Loucy (cell line): ENCODE measurements at regions not wholly inside any gene's neighbourhood (a gene's known extent, or its start where the extent isn't known, plus 50 kb on each side); places are given as distances from the start of the nearest gene placed in this dataset.

Experiments used
- H2AFZ ChIP-seq: fragments of 200-600 bp; sonication (generic); 2 replicates; pipeline ENCODE4 v1.6.0; 2016; ENCODE audit warnings: antibody characterized with exemption, mild to moderate bottlenecking, low read length, moderate library complexity
- H3F3A ChIP-seq: fragments of 200-600 bp; 2 replicates; pipeline ENCODE4 v1.6.0; 2016; ENCODE audit warnings: antibody characterized with exemption, low read depth, mild to moderate bottlenecking
- H3K27me3 ChIP-seq: fragments of 200-600 bp; sonication (generic); 2 replicates; pipeline ENCODE4 v1.6.1; 2014; ENCODE audit warnings: low read length, mild to moderate bottlenecking; ENCODE audit not compliant: insufficient read depth, poor library complexity, severe bottlenecking
- H3K36me3 ChIP-seq: fragments of 200-600 bp; sonication (generic); 2 replicates; pipeline ENCODE4 v1.6.1; 2016; ENCODE audit warnings: low read length; ENCODE audit not compliant: insufficient read depth
- H3K4me1 ChIP-seq: fragments of 200-600 bp; sonication (generic); 2 replicates; pipeline ENCODE4 v1.5.1; 2014; ENCODE audit warnings: low read length, mild to moderate bottlenecking; ENCODE audit not compliant: insufficient read depth, poor library complexity, severe bottlenecking
- H3K4me2 ChIP-seq: fragments of 200-600 bp; sonication (generic); 2 replicates; pipeline ENCODE4 v1.6.0; 2014; ENCODE audit warnings: antibody characterized with exemption, low read length, low read depth, mild to moderate bottlenecking; ENCODE audit not compliant: poor library complexity, severe bottlenecking
- H3K4me3 ChIP-seq: fragments of 200-600 bp; sonication (generic); 2 replicates; pipeline ENCODE4 v1.5.1; 2014; ENCODE audit warnings: low read length, mild to moderate bottlenecking, mixed read lengths; ENCODE audit not compliant: poor library complexity, severe bottlenecking
- H3K79me2 ChIP-seq: fragments of 200-600 bp; sonication (generic); 2 replicates; pipeline ENCODE4 v1.6.1; 2014; ENCODE audit warnings: low read length; ENCODE audit not compliant: insufficient read depth
- H3K9ac ChIP-seq: fragments of 200-600 bp; sonication (generic); 2 replicates; pipeline ENCODE4 v1.6.0; 2014; ENCODE audit warnings: mild to moderate bottlenecking, low read depth, low read length, moderate library complexity; ENCODE audit not compliant: poor library complexity, severe bottlenecking
- H3K9me2 ChIP-seq: fragments of 200-600 bp; sonication (generic); replicated peaks from 2 replicates; pipeline ENCODE4 v1.6.1; 2016; ENCODE audit warnings: low read depth, low read length, mixed read lengths
- H3K9me3 ChIP-seq: fragments of 200-600 bp; sonication (generic); 2 replicates; pipeline ENCODE4 v1.6.1; 2014; ENCODE audit warnings: mild to moderate bottlenecking, antibody characterized with exemption, low read length, low read depth; ENCODE audit not compliant: insufficient read depth
- H4K20me1 ChIP-seq: fragments of 200-600 bp; sonication (generic); 2 replicates; pipeline ENCODE4 v1.6.0; 2014; ENCODE audit warnings: antibody characterized with exemption, low read length, mild to moderate bottlenecking; ENCODE audit not compliant: insufficient read depth, poor library complexity, severe bottlenecking
- CTCF ChIP-seq: fragments of 200-600 bp; sonication (generic); conservative IDR thresholded peaks from 2 replicates; pipeline ENCODE4 v1.5.1; 2014; ENCODE audit warnings: mild to moderate bottlenecking, antibody characterized with exemption, low read length
- EZH2phosphoT487 ChIP-seq: fragments of 200-600 bp; IDR thresholded peaks from 2 replicates; pipeline ENCODE4 v1.6.1; 2018; ENCODE audit warnings: antibody characterized with exemption, mild to moderate bottlenecking, moderate library complexity, borderline replicate concordance

- no peak overlapping the region for H3K4me3 ChIP-seq
- H3K4me1 ChIP-seq, result no peaks in the 10 kb centered on the region
- no peaks in the 10 kb centered on the region for H3K9me3 ChIP-seq
- H2AFZ ChIP-seq, result no peak overlapping the region
- no peaks in the 10 kb centered on the region for H3F3A ChIP-seq
- no peak for TF ChIP-seq CTCF
- TF ChIP-seq EZH2phosphoT487, result no peak
- H3K9ac ChIP-seq, result no peak overlapping the region
- no peaks in the 10 kb centered on the region for H3K9me2 ChIP-seq
- no peaks in the 10 kb centered on the region for H3K79me2 ChIP-seq
- no peaks in the 10 kb centered on the region for H3K27me3 ChIP-seq
- no peak overlapping the region for H3K4me2 ChIP-seq
- H3K36me3 ChIP-seq, result no peaks in the 10 kb centered on the region
- no peaks in the 10 kb centered on the region for H4K20me1 ChIP-seq
These were observed 836.5 kb downstream of the NTRK3 start for GRCh38 chr15:87420017-87420416.

- Histone ChIP-seq H3K4me2 (no peak overlapping the region), H3K36me3 (no peaks in the 10 kb centered on the region), H3K4me3 (no peak overlapping the region), H3K9me3 (no peaks in the 10 kb centered on the region), H3K9me2 (no peaks in the 10 kb centered on the region), H3F3A (no peaks in the 10 kb centered on the region), H4K20me1 (no peaks in the 10 kb centered on the region), H2AFZ (no peak overlapping the region), H3K9ac (no peak overlapping the region), H3K4me1 (no peaks in the 10 kb centered on the region), H3K79me2 (no peaks in the 10 kb centered on the region), H3K27me3 (no peaks in the 10 kb centered on the region)
- no peak for TF ChIP-seq EZH2phosphoT487
These were observed 837.2 kb downstream of the NTRK3 start for GRCh38 chr15:87419344-87419743.

- Histone ChIP-seq H3K9me2 (no peaks in the 10 kb centered on the region), H4K20me1 (no peaks in the 10 kb centered on the region), H3K9ac (no peak overlapping the region), H3K36me3 (no peaks in the 10 kb centered on the region), H3K79me2 (no peaks in the 10 kb centered on the region), H3K4me3 (no peak overlapping the region), H3K9me3 (no peaks in the 10 kb centered on the region), H3F3A (no peaks in the 10 kb centered on the region), H3K27me3 (no peaks in the 10 kb centered on the region), H3K4me2 (no peak overlapping the region), H3K4me1 (no peaks in the 10 kb centered on the region), H2AFZ (no peak overlapping the region)
- TF ChIP-seq EZH2phosphoT487 (no peak), CTCF (no peak)
These were observed 839.8 kb downstream of the NTRK3 start for GRCh38 chr15:87416591-87417257.

GRCh38 chr15:87408902-87409301 is 847.6 kb downstream of the NTRK3 start:
- H3K79me2 ChIP-seq, result no peaks in the 10 kb centered on the region
- H3K4me1 ChIP-seq, result no peaks in the 10 kb centered on the region
- no peaks in the 10 kb centered on the region for H3K27me3 ChIP-seq
- H3K36me3 ChIP-seq, result no peaks in the 10 kb centered on the region
- H3K4me3 ChIP-seq, result no peak overlapping the region
- H3K4me2 ChIP-seq, result no peak overlapping the region
- no peaks in the 10 kb centered on the region for H4K20me1 ChIP-seq
- no peak for TF ChIP-seq EZH2phosphoT487
- no peaks in the 10 kb centered on the region for H3K9me3 ChIP-seq
- H2AFZ ChIP-seq, result no peak overlapping the region
- no peak overlapping the region for H3K9ac ChIP-seq
- no peaks in the 10 kb centered on the region for H3K9me2 ChIP-seq
- no peaks in the 10 kb centered on the region for H3F3A ChIP-seq
